ENCODE measurements at regions not wholly inside any gene's neighbourhood (a gene's known extent, or its start where the extent isn't known, plus 50 kb on each side); places are given as distances from the start of the nearest gene placed in this dataset.

GRCh38 chr18:46247942-46248341, 143.8 kb downstream of the HAUS1 start:
- no peak for TF ChIP-seq CTCF (IDR thresholded peaks at IDR 0.05)
- TF ChIP-seq POLR2A (IDR thresholded peaks at IDR 0.05), result no peak

Measured in thyroid gland (tissue), 4 donors.